GM12878 (cell line): ENCODE measurements at regions not wholly inside any gene's neighbourhood (a gene's known extent, or its start where the extent isn't known, plus 50 kb on each side); places are given as distances from the start of the nearest gene placed in this dataset.

Experiments used
- ATAC-seq: fragments of 200-7000 bp; cut with Tn5 transposase; 3 replicates; pipeline ENCODE4 v1.9.1; 2020; ENCODE audit warnings: mild to moderate bottlenecking, moderate library complexity
- BruUV-seq: library from RNA; stranded (reverse); fragments of 400-500 nt; replicated peaks from 2 replicates; lab custom pipeline; 2021; lab: Mats Ljungman, UMichigan
- CTCF ChIA-PET: fragments of 300-600 bp; sonication (Branson Sonifier 250); formaldehyde crosslinking; extraction: SDS; loops from one replicate; lab custom pipeline; 2021; ENCODE audit warnings: inconsistent platforms; lab: Yijun Ruan, JAX
- POLR2A ChIA-PET: fragments of 350-600 bp; formaldehyde crosslinking; extraction: SDS; loops from one replicate; lab custom pipeline; 2021; ENCODE audit warnings: inconsistent platforms; lab: Charles Lee
- RAD21 ChIA-PET: fragments of 300-600 bp; sonication (Branson Sonifier 250); formaldehyde crosslinking; loops from one replicate; lab custom pipeline; 2023; ENCODE audit warnings: antibody characterized with exemption; ENCODE audit not compliant: unreplicated experiment; lab: Charles Lee
- SMC1A ChIA-PET: fragments of 300-600 bp; sonication (Branson Sonifier 250); formaldehyde crosslinking; loops from one replicate; lab custom pipeline; 2023; ENCODE audit not compliant: unreplicated experiment, uncharacterized antibody; lab: Charles Lee
- DNase-seq: peaks from one replicate; pipeline ENCODE4 v3.0.0-alpha.2; 2011; ENCODE audit warnings: low read depth, low spot score
- FAIRE-seq: peaks from 3 replicates; lab custom pipeline; 2011; peaks lifted over from hg19 to GRCh38; lab: Jason Lieb, UNC
- H2AFZ ChIP-seq: 2 replicates; pipeline ENCODE4 v1.6.0; 2011; ENCODE audit warnings: low read depth, low read length, control low read depth; ENCODE audit not compliant: control insufficient read depth
- H3K27ac ChIP-seq: 2 replicates; pipeline ENCODE4 v1.5.1; 2011; ENCODE audit warnings: control low read depth; ENCODE audit not compliant: control insufficient read depth, insufficient read depth
- H3K27me3 ChIP-seq, 2 experiments: replicated peaks in 1 of 2; 2 replicates each; pipeline versions ENCODE4 v1.6.0 to v1.6.1; 2011; ENCODE audit warnings: low read length in 1 of 2; ENCODE audit not compliant: control insufficient read depth in 2 of 2, insufficient read depth in 2 of 2
- H3K36me3 ChIP-seq, 2 experiments: 2 replicates each; pipeline ENCODE4 v1.5.1; 2011; ENCODE audit warnings: low read length in 1 of 2; ENCODE audit not compliant: control insufficient read depth in 2 of 2, insufficient read depth in 2 of 2
- H3K4me1 ChIP-seq: 2 replicates; pipeline ENCODE4 v1.6.1; 2011; ENCODE audit warnings: mild to moderate bottlenecking, low read length, moderate library complexity, mixed read lengths; ENCODE audit not compliant: control insufficient read depth, insufficient read depth
- H3K4me2 ChIP-seq: 2 replicates; pipeline ENCODE4 v1.6.0; 2011; ENCODE audit warnings: control low read depth; ENCODE audit not compliant: control insufficient read depth, insufficient read depth
- H3K4me3 ChIP-seq: fragments of 200-600 bp; sonication (generic); 2 replicates; pipeline ENCODE4 v1.5.1; 2016
- H3K79me2 ChIP-seq: 2 replicates; pipeline ENCODE4 v1.6.0; 2011; ENCODE audit warnings: low read length; ENCODE audit not compliant: control insufficient read depth, insufficient read depth
- H3K9ac ChIP-seq: 2 replicates; pipeline ENCODE4 v1.8.0; 2011; ENCODE audit warnings: low read length, control low read depth, mixed read lengths; ENCODE audit not compliant: control insufficient read depth, insufficient read depth
- H3K9me3 ChIP-seq: replicated peaks from 3 replicates; pipeline ENCODE4 v1.5.1; 2011; ENCODE audit warnings: mild to moderate bottlenecking, low read length; ENCODE audit not compliant: control insufficient read depth, insufficient read depth
- H4K20me1 ChIP-seq: 2 replicates; pipeline ENCODE4 v1.6.0; 2011; ENCODE audit not compliant: control insufficient read depth, insufficient read depth
- CBX5 ChIP-seq: sonication (generic); IDR thresholded peaks from 2 replicates; pipeline ENCODE4 v1.6.1; 2016; ENCODE audit warnings: low read depth, moderate library complexity, mild to moderate bottlenecking, inconsistent platforms
- CHD1 ChIP-seq: IDR thresholded peaks from 2 replicates; pipeline ENCODE4 v1.6.1; 2012; ENCODE audit warnings: low read depth, low read length, improper control_type of control experiment
- CREM ChIP-seq: IDR thresholded peaks from 2 replicates; pipeline ENCODE4 v1.6.1; 2014; ENCODE audit warnings: antibody characterized with exemption, low read depth
- EP300 ChIP-seq, 2 experiments: fragments of 150-350 bp in 1 of 2; IDR thresholded peaks; 2 replicates each; pipeline ENCODE4 v1.6.1; 2011 to 2012; ENCODE audit warnings: low read depth in 2 of 2, low read length in 2 of 2, borderline replicate concordance in 1 of 2, improper control_type of control experiment in 1 of 2, inconsistent platforms in 1 of 2; ENCODE audit not compliant: control insufficient read depth in 1 of 2
- MEF2A ChIP-seq: IDR thresholded peaks from 2 replicates; pipeline ENCODE4 v1.6.1; 2011; ENCODE audit warnings: low read depth, mild to moderate bottlenecking, low read length, moderate library complexity; ENCODE audit not compliant: insufficient read depth
- MXI1 ChIP-seq: fragments of 150-350 bp; IDR thresholded peaks from 2 replicates; pipeline ENCODE4 v1.6.1; 2011; ENCODE audit warnings: low read depth, mild to moderate bottlenecking, inconsistent platforms, low read length, improper control_type of control experiment
- NR2F1 ChIP-seq: fragments of 450-650 bp; conservative IDR thresholded peaks from 2 replicates; pipeline ENCODE4 v1.6.1; 2017; ENCODE audit warnings: mild to moderate bottlenecking
- SIX5 ChIP-seq: IDR thresholded peaks from 2 replicates; pipeline ENCODE4 v1.6.1; 2011; ENCODE audit warnings: mild to moderate bottlenecking, low read depth, low read length, moderate library complexity; ENCODE audit not compliant: severe bottlenecking
- SKIL ChIP-seq: fragments of 450-650 bp; IDR thresholded peaks from 2 replicates; pipeline ENCODE4 v1.6.1; 2017; ENCODE audit warnings: mild to moderate bottlenecking, low read depth, inconsistent platforms; ENCODE audit not compliant: poor library complexity, severe bottlenecking
- SREBF2 ChIP-seq: IDR thresholded peaks from 2 replicates; pipeline ENCODE4 v1.6.1; 2012; ENCODE audit warnings: mild to moderate bottlenecking, low read length
- STAT1 ChIP-seq: fragments of 450-650 bp; conservative IDR thresholded peaks from 2 replicates; pipeline ENCODE4 v1.6.1; 2014; ENCODE audit warnings: antibody characterized with exemption, mild to moderate bottlenecking
- WRNIP1 ChIP-seq: IDR thresholded peaks from 2 replicates; pipeline ENCODE4 v1.6.1; 2011; ENCODE audit warnings: low read depth, low read length, improper control_type of control experiment, borderline replicate concordance
- YY1 ChIP-seq: IDR thresholded peaks from 2 replicates; pipeline ENCODE4 v1.6.1; 2011; ENCODE audit warnings: low read depth, mild to moderate bottlenecking, low read length
- ZSCAN29 ChIP-seq: fragments of 450-650 bp; IDR thresholded peaks from 2 replicates; pipeline ENCODE4 v1.6.1; 2017; ENCODE audit warnings: mild to moderate bottlenecking, moderate library complexity
- in situ Hi-C: fragments of 300-500 bp; cut with MboI; formaldehyde crosslinking; loops from 9 replicates; pipeline ENCODE4 v1.14.3; 2018; ENCODE audit warnings: mixed read lengths
- intact Hi-C: fragments of 100-400 bp; cut with micrococcal nuclease; formaldehyde crosslinking; loops from one replicate; pipeline ENCODE4 v1.14.2; 2022; ENCODE audit not compliant: unreplicated experiment
- TF ChIP-seq, protein P1 (sequence below): fragments of 450-650 bp; IDR thresholded peaks from 2 replicates; pipeline ENCODE4 v1.6.1; 2017; ENCODE audit warnings: mild to moderate bottlenecking, moderate library complexity
- TF ChIP-seq, protein P2 (sequence below): IDR thresholded peaks from 2 replicates; pipeline ENCODE4 v1.6.1; 2011; ENCODE audit warnings: mild to moderate bottlenecking, low read depth, low read length, moderate library complexity; ENCODE audit not compliant: insufficient replicate concordance

DNA sequence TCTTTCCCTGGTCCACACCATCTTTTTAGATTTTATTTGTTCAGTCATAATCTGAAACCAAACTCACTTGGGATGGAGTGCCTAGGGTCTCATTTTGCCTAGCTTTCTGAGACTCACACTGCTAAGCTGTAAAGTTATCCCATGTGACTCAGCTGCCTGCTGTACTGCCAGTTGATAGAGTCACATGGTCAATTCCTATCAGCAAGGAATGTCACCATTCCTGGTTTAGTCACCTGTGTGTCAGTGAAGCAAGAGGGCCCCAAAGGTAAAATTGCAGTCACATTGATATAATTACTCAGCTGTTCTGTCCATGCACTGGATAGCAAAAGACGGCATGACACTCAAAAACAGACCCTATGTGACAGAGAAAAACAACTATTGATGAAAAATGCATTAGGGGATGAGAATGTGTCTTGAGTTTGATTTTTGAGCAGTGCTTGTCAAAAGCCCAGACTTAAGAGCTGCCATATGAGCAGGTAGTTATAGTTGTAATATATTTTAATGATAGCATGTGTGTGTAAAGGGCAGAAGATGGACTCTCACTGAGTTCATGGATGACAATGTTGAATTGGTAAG lies 413.2 kb downstream of the PPARGC1A start (continued):
- TF ChIP-seq CHD1, result no peak
- no peak for TF ChIP-seq SIX5
- no peak for TF ChIP-seq SREBF2
- TF ChIP-seq, all 136 proteins: peak for 0

DNA sequence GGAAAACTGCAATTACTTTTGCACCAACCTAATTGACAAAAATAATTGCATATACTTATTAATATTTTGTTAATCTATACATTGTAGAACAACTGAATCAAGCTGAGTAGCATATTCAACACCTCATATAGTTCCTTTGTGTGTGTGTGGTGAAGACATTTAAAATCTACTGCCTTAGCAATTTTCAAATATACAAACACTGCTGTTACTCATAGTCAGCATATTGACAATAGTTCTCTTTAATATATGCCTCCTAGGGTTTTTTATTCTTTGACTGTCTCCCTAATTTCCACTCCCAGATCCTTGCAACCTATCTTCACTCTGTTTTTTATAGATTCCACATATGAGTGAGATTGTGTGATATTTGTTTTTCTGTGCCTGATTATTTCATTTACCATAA lies 426.8 kb downstream of the PPARGC1A start:
- Histone ChIP-seq H3K27ac (no peak overlapping the region), H3K4me2 (no peak overlapping the region), H3K36me3 (no peaks in the 10 kb centered on the region), H4K20me1 (no peaks in the 10 kb centered on the region), H3K9me3 (no peaks in the 10 kb centered on the region), H3K4me1 (no peaks in the 10 kb centered on the region), H3K79me2 (no peaks in the 10 kb centered on the region), H2AFZ (no peak overlapping the region), H3K27me3 (no peaks in the 10 kb centered on the region), H3K9ac (no peak overlapping the region), H3K4me3 (no peak overlapping the region)
- DNase-seq (no peak), FAIRE-seq (no peak), ATAC-seq (no peak)
- POLR2A ChIA-PET, result interaction anchor here (0.7 kb wide), 1 partner anchor 69 kb away, joined by 3 read pairs; no protein-coding TSS in a partner anchor
- CTCF ChIA-PET, result no interaction called here
- RAD21 ChIA-PET, result no interaction called here
- intact Hi-C loops, result no loop called here
- in situ Hi-C loops, result no loop called here
- no TSS peak for BruUV-seq
- SMC1A ChIA-PET, result no interaction called here
- TF ChIP-seq NR2F1, result no peak
- TF ChIP-seq WRNIP1, result no peak
- no peak for TF ChIP-seq CBX5
- TF ChIP-seq MXI1, result no peak
- TF ChIP-seq, protein P1, sequence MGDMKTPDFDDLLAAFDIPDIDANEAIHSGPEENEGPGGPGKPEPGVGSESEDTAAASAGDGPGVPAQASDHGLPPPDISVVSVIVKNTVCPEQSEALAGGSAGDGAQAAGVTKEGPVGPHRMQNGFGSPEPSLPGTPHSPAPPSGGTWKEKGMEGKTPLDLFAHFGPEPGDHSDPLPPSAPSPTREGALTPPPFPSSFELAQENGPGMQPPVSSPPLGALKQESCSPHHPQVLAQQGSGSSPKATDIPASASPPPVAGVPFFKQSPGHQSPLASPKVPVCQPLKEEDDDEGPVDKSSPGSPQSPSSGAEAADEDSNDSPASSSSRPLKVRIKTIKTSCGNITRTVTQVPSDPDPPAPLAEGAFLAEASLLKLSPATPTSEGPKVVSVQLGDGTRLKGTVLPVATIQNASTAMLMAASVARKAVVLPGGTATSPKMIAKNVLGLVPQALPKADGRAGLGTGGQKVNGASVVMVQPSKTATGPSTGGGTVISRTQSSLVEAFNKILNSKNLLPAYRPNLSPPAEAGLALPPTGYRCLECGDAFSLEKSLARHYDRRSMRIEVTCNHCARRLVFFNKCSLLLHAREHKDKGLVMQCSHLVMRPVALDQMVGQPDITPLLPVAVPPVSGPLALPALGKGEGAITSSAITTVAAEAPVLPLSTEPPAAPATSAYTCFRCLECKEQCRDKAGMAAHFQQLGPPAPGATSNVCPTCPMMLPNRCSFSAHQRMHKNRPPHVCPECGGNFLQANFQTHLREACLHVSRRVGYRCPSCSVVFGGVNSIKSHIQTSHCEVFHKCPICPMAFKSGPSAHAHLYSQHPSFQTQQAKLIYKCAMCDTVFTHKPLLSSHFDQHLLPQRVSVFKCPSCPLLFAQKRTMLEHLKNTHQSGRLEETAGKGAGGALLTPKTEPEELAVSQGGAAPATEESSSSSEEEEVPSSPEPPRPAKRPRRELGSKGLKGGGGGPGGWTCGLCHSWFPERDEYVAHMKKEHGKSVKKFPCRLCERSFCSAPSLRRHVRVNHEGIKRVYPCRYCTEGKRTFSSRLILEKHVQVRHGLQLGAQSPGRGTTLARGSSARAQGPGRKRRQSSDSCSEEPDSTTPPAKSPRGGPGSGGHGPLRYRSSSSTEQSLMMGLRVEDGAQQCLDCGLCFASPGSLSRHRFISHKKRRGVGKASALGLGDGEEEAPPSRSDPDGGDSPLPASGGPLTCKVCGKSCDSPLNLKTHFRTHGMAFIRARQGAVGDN, result no peak
- TF ChIP-seq CREM, result no peak
- no peak for TF ChIP-seq EP300 (IDR thresholded peaks at IDR 0.05; ENCODE audit: borderline replicate concordance in 1 of 2, control insufficient read depth in 1 of 2, low read depth in 2 of 2, low read length in 2 of 2)
- TF ChIP-seq STAT1, result no peak
- no peak for TF ChIP-seq YY1
- TF ChIP-seq ZSCAN29, result no peak
- TF ChIP-seq SKIL, result no peak
- TF ChIP-seq, protein P2, sequence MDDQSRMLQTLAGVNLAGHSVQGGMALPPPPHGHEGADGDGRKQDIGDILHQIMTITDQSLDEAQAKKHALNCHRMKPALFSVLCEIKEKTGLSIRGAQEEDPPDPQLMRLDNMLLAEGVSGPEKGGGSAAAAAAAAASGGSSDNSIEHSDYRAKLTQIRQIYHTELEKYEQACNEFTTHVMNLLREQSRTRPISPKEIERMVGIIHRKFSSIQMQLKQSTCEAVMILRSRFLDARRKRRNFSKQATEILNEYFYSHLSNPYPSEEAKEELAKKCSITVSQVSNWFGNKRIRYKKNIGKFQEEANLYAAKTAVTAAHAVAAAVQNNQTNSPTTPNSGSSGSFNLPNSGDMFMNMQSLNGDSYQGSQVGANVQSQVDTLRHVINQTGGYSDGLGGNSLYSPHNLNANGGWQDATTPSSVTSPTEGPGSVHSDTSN, result no peak
- TF ChIP-seq MEF2A, result no peak
